ENCODE measurements at regions not wholly inside any gene's neighbourhood (a gene's known extent, or its start where the extent isn't known, plus 50 kb on each side); places are given as distances from the start of the nearest gene placed in this dataset.
A peak's percentile ranks its signal among the peaks of the same experiment; 100 is the strongest.

DNA sequence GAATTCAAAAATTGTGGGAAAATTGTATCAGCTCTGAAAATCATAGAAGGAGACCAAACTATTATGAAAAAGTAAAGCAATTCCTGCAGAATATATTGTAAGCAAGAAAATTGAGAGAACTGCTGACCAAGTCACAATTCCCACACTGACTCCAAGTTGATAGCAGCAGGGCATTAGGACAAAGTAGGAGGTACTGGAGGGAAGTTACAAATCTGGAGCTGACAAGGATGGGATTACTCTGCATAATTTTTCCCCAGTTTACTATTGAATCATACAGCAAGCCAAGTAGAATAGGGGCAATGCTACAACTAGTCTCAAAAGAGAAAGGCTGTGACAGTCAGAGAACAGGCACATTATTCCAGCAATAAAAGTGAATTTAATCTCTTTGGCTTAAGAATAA, 161.3 kb upstream of the USP25 start:
- TF ChIP-seq EP300 (IDR thresholded peaks at IDR 0.05) (no peak), CTCF (IDR thresholded peaks at IDR 0.05) (no peak), POLR2A (IDR thresholded peaks at IDR 0.05) (no peak), POLR2AphosphoS5 (IDR thresholded peaks at IDR 0.05) (no peak)
- DNase-seq (ENCODE audit: low spot score in 2 of 2), result no peak

GRCh38 chr21:15586752-15587427, 142.9 kb upstream of the USP25 start:
- no peaks in the 10 kb centered on the region for H3K4me1 ChIP-seq
- 79% methylated on average over 4 of the region's 4 CpGs for WGBS
- no peaks in the 10 kb centered on the region for H3K27me3 ChIP-seq
- H3K4me3 ChIP-seq, result no peak overlapping the region
- no peak overlapping the region for H3K27ac ChIP-seq
- DNase-seq (ENCODE audit: low spot score in 2 of 2), result no peak
- H3K36me3 ChIP-seq, result no peaks in the 10 kb centered on the region
- no peaks in the 10 kb centered on the region for H3K9me3 ChIP-seq
- TF ChIP-seq POLR2A (IDR thresholded peaks at IDR 0.05) (no peak), POLR2AphosphoS5 (IDR thresholded peaks at IDR 0.05) (no peak), CTCF (IDR thresholded peaks at IDR 0.05) (no peak), EP300 (IDR thresholded peaks at IDR 0.05) (no peak)

More for the DNA sequence above, 161.3 kb upstream of the USP25 start:
- H3K4me3 ChIP-seq, result no peak overlapping the region
- H3K4me1 ChIP-seq, result no peaks in the 10 kb centered on the region
- no peaks in the 10 kb centered on the region for H3K27me3 ChIP-seq
- H3K27ac ChIP-seq, result no peak overlapping the region
- no peaks in the 10 kb centered on the region for H3K9me3 ChIP-seq
- no peaks in the 10 kb centered on the region for H3K36me3 ChIP-seq

GRCh38 chr21:15592271-15592860, 137.4 kb upstream of the USP25 start:
- Histone ChIP-seq H3K4me3 (no peak overlapping the region), H3K36me3 (no peaks in the 10 kb centered on the region), H3K27me3 (no peaks in the 10 kb centered on the region), H3K9me3 (no peaks in the 10 kb centered on the region), H3K27ac (no peak overlapping the region), H3K4me1 (no peaks in the 10 kb centered on the region)
- no peak for DNase-seq (ENCODE audit: low spot score in 2 of 2)
- WGBS, result 34% methylated on average over 5 of the region's 5 CpGs
- TF ChIP-seq CTCF (IDR thresholded peaks at IDR 0.05) (peak; percentile 15 to 35), EP300 (IDR thresholded peaks at IDR 0.05) (no peak)

DNA sequence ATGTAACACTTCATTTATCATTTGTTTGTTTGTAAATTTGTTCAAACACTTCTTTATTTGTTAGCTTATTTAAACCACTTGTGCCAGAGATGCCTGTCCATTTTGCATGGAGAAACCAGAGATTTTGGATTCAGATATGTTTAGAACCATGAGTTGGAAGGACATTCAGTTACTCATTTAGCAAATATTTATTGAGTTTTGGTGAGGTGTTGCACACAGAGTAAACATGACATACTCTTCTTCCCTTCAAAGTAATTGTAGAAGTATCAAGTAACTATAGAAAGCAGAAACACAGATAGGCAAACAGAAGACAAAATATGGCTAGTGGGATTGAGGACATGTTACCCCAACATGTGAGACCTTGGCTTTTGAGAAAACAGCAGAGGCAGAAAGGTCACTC, 136.8 kb upstream of the USP25 start:
- Histone ChIP-seq H3K9me3 (no peaks in the 10 kb centered on the region), H3K27ac (no peak overlapping the region), H3K4me1 (no peaks in the 10 kb centered on the region), H3K36me3 (no peaks in the 10 kb centered on the region), H3K27me3 (no peaks in the 10 kb centered on the region), H3K4me3 (no peak overlapping the region)
- TF ChIP-seq CTCF (IDR thresholded peaks at IDR 0.05), result no peak
- no peak for TF ChIP-seq EP300 (IDR thresholded peaks at IDR 0.05)
- no peak for DNase-seq (ENCODE audit: low spot score in 2 of 2)

GRCh38 chr21:15601390-15601789, 128.4 kb upstream of the USP25 start:
- no peaks in the 10 kb centered on the region for H3K27me3 ChIP-seq
- no peak overlapping the region for H3K27ac ChIP-seq
- no peak for TF ChIP-seq CTCF (IDR thresholded peaks at IDR 0.05)
- TF ChIP-seq POLR2AphosphoS5 (IDR thresholded peaks at IDR 0.05), result no peak
- TF ChIP-seq POLR2A (IDR thresholded peaks at IDR 0.05), result no peak
- no peak for TF ChIP-seq EP300 (IDR thresholded peaks at IDR 0.05)
- DNase-seq (ENCODE audit: low spot score in 2 of 2), result no peak
- H3K4me1 ChIP-seq, result peaks cover 8% of the 10 kb centered on the region
- H3K9me3 ChIP-seq, result no peaks in the 10 kb centered on the region
- no peaks in the 10 kb centered on the region for H3K36me3 ChIP-seq
- H3K4me3 ChIP-seq, result no peak overlapping the region

Data from suprapubic skin (tissue), 4 donors.